Lower leg skin (tissue), 4 donors: ENCODE measurements at regions not wholly inside any gene's neighbourhood (a gene's known extent, or its start where the extent isn't known, plus 50 kb on each side); places are given as distances from the start of the nearest gene placed in this dataset.

Experiments used
- DNase-seq, 2 donors: peaks; one replicate each; pipeline ENCODE4 v3.0.0-alpha.2; 2019; ENCODE audit warnings: low spot score in 2 of 2
- H3K4me3 ChIP-seq: fragments of 200-600 bp; sonication (generic); 2 replicates; pipeline ENCODE4 v1.5.1; 2017; ENCODE audit warnings: mild to moderate bottlenecking, low read depth; ENCODE audit not compliant: poor library complexity, severe bottlenecking
- POLR2A ChIP-seq, 2 donors: fragments of 450-650 bp; IDR thresholded peaks; one replicate each; pipeline ENCODE4 v1.6.1; 2016 to 2017; ENCODE audit warnings: antibody characterized with exemption in 2 of 2, mild to moderate bottlenecking in 1 of 2, moderate library complexity in 1 of 2
- WGBS, 2 donors: methylation state at CpG; one replicate each; pipeline ENCODE4 v1.1.5; 2018; 5-methylcytosine and 5-hydroxymethylcytosine counted together
- intact Hi-C: fragments of 100-400 bp; cut with DNase I; formaldehyde crosslinking; loops from one replicate; pipeline ENCODE4 v1.15.0; 2023; ENCODE audit warnings: low total_unique reads
- TF ChIP-seq, protein P1 (sequence below), 3 donors: fragments of 450-650 bp; IDR thresholded peaks; one replicate each; pipeline ENCODE4 v1.5.1; 2016; ENCODE audit warnings: antibody characterized with exemption in 3 of 3, mild to moderate bottlenecking in 3 of 3, moderate library complexity in 2 of 3

- H3K4me3 ChIP-seq, result no peak overlapping the region
- DNase-seq, result no peak
- WGBS, 2 donors, result 49 to 54% methylated on average over 27 to 28 of the region's 28 CpGs
- intact Hi-C loops, result no loop called here
- TF ChIP-seq, protein P1, sequence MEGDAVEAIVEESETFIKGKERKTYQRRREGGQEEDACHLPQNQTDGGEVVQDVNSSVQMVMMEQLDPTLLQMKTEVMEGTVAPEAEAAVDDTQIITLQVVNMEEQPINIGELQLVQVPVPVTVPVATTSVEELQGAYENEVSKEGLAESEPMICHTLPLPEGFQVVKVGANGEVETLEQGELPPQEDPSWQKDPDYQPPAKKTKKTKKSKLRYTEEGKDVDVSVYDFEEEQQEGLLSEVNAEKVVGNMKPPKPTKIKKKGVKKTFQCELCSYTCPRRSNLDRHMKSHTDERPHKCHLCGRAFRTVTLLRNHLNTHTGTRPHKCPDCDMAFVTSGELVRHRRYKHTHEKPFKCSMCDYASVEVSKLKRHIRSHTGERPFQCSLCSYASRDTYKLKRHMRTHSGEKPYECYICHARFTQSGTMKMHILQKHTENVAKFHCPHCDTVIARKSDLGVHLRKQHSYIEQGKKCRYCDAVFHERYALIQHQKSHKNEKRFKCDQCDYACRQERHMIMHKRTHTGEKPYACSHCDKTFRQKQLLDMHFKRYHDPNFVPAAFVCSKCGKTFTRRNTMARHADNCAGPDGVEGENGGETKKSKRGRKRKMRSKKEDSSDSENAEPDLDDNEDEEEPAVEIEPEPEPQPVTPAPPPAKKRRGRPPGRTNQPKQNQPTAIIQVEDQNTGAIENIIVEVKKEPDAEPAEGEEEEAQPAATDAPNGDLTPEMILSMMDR (IDR thresholded peaks at IDR 0.05), result no peak
- TF ChIP-seq POLR2A (IDR thresholded peaks at IDR 0.05), result no peak
These were observed 380.9 kb downstream of the SOX9 start for GRCh38 chr17:72501404-72502370.

GRCh38 chr17:72502371-72503341 is 381.8 kb downstream of the SOX9 start:
- H3K4me3 ChIP-seq, result no peak overlapping the region
- intact Hi-C loops, result no loop called here
- no peak for DNase-seq
- TF ChIP-seq, protein P1 (IDR thresholded peaks at IDR 0.05), result no peak
- TF ChIP-seq POLR2A (IDR thresholded peaks at IDR 0.05), result no peak
- WGBS, 2 donors, result 22 to 32% methylated on average over 19 of the region's 19 CpGs

DNA sequence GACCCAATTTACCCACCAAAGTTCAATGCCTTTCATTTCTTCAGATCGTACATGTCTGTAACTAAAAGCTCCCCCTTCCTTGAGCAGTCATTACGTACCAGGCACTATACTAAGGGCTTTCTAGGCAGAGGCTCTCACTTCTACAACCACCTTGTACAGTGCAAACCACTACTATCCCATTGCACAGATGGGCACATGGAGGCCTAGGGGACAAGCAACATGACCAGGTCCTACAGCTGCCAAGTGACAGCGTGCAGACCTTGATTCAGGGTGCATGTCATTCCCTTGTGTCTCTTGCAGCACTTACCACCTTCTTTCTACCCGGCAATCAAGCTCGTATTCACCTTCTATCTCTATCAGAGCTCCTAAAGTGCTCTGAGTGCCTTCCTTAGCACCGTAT is 382.7 kb downstream of the SOX9 start:
- TF ChIP-seq, protein P1 (IDR thresholded peaks at IDR 0.05), result no peak
- TF ChIP-seq POLR2A (IDR thresholded peaks at IDR 0.05), result no peak
- intact Hi-C loops, result no loop called here
- H3K4me3 ChIP-seq, result no peak overlapping the region
- no peak for DNase-seq
- WGBS, 2 donors, result 92 to 94% methylated on average over 6 of the region's 6 CpGs

GRCh38 chr17:72504783-72505182 is 384.0 kb downstream of the SOX9 start:
- intact Hi-C loops, result no loop called here
- WGBS, 2 donors, result 94 to 95% methylated on average over 4 of the region's 4 CpGs

DNA sequence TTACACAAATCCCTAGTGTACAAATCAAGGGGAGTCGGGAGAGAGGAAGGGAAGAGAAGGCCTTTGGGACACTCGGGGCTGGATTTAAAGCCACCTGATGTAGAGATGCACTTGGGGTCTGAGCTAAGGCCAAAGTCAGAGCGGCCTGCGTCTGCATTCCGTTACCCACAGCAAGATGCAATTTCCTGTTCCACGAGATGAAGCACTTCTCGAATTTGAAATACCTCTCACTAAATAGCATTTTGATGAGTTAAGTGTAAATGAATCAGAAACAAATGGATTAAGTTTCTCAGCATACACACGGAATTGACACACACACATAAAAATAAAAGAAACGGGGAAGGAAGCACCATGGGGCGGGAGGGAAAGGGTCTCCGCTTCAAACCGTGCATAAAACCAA is 386.0 kb downstream of the SOX9 start:
- DNase-seq, result no peak
- intact Hi-C loops, result no loop called here
- TF ChIP-seq POLR2A (IDR thresholded peaks at IDR 0.05), result no peak
- TF ChIP-seq, protein P1 (IDR thresholded peaks at IDR 0.05), result no peak
- 83% methylated on average over 12 of the region's 12 CpGs for WGBS, 2 donors
- H3K4me3 ChIP-seq, result no peak overlapping the region

More at GRCh38 chr17:72504783-72505182, 384.0 kb downstream of the SOX9 start:
- TF ChIP-seq POLR2A (IDR thresholded peaks at IDR 0.05), result no peak
- no peak overlapping the region for H3K4me3 ChIP-seq
- DNase-seq, result no peak

- no peak overlapping the region for H3K4me3 ChIP-seq
- no peak for DNase-seq
- 86 to 88% methylated on average over 7 of the region's 7 CpGs for WGBS, 2 donors
- TF ChIP-seq, protein P1 (IDR thresholded peaks at IDR 0.05), result no peak
- no peak for TF ChIP-seq POLR2A (IDR thresholded peaks at IDR 0.05)
- intact Hi-C loops, result no loop called here
These were observed 386.6 kb downstream of the SOX9 start for GRCh38 chr17:72507370-72507769.
